ENCODE measurements at regions not wholly inside any gene's neighbourhood (a gene's known extent, or its start where the extent isn't known, plus 50 kb on each side); places are given as distances from the start of the nearest gene placed in this dataset.

GRCh38 chr1:221030990-221031389 is 151.7 kb downstream of the HLX start:
- TF ChIP-seq POLR2A (IDR thresholded peaks at IDR 0.05), result no peak
- no peak for TF ChIP-seq CTCF (IDR thresholded peaks at IDR 0.05)
